GM12892 (cell line): ENCODE measurements at regions not wholly inside any gene's neighbourhood (a gene's known extent, or its start where the extent isn't known, plus 50 kb on each side); places are given as distances from the start of the nearest gene placed in this dataset.

Experiments used
- DNase-seq: peaks from one replicate; pipeline ENCODE4 v3.0.0; 2011; ENCODE audit not compliant: insufficient read length
- FAIRE-seq: peaks from 2 replicates; lab custom pipeline; 2011; peaks lifted over from hg19 to GRCh38; lab: Jason Lieb, UNC
- POLR2A ChIP-seq: IDR thresholded peaks from 2 replicates; pipeline ENCODE4 v1.6.1; 2011; ENCODE audit warnings: low read depth, low read length, control low read depth
- POLR2AphosphoS5 ChIP-seq: IDR thresholded peaks from 2 replicates; pipeline ENCODE4 v1.6.1; 2011; ENCODE audit warnings: low read depth, low read length, control low read depth
- TAF1 ChIP-seq: IDR thresholded peaks from 2 replicates; pipeline ENCODE4 v1.6.1; 2011; ENCODE audit warnings: low read depth, mild to moderate bottlenecking, control low read depth, low read length, borderline replicate concordance

DNA sequence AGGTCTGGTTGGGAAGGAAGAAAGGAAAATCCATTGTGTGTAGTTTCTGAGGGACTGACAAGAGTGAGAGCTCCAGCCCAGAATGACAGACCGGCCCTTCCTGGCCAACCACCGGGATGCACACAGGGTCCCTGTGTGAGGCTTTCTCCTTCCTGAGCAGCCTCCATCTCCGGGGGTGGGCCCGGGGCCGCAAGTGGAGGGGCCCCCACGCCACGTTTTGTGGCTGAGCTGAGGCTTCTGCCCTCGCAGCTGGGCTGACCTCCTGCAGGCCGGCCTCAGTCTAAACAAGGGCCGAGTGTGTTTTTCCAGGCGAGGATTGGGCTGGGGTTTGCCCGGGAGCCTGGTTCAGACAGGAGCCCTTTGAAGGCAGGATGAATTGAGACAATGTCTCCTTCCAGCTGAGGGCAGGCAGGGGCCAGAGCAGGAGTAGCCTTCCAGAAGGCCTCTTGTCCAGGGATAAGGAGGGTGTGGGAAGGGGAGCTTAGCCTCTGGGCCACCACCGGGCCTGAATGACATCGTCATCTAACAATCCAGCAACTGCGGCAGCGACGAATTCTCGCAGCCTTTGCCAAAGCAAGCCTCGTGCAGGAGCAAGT lies 96.5 kb upstream of the NCOR2 start:
- DNase-seq (no peak), FAIRE-seq (no peak)
- TF ChIP-seq TAF1 (no peak), POLR2AphosphoS5 (no peak), POLR2A (no peak)

DNA sequence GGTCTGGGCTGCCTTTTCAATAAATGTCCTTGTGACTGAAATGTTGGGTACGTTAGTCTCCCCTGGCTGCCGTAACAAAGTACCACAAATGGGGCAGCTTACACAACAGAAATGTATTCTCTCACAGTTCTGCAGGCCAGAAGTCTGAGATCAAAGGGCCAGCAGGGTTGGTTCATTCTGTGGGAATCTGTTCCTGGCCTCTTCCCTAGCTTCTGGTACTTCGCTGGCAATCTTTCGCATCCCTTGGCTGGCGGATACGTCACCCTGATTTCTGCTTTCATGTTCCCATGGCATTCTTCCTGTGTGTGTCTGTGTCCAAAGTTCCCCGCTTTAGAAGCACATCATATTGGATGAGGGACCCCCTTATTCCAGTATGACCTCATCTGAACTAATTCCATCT lies 95.8 kb upstream of the NCOR2 start:
- no peak for FAIRE-seq
- DNase-seq: no peak
- TF ChIP-seq TAF1: no peak
- no peak for TF ChIP-seq POLR2A
- TF ChIP-seq POLR2AphosphoS5: no peak

GRCh38 chr12:124661341-124661740 lies 93.9 kb upstream of the NCOR2 start:
- no peak for FAIRE-seq
- no peak for TF ChIP-seq POLR2AphosphoS5

GRCh38 chr12:124660851-124661250 lies 93.4 kb upstream of the NCOR2 start:
- no peak for TF ChIP-seq POLR2AphosphoS5
- TF ChIP-seq TAF1: no peak
- no peak for TF ChIP-seq POLR2A
- FAIRE-seq (no peak), DNase-seq (no peak)

More at GRCh38 chr12:124661341-124661740, 93.9 kb upstream of the NCOR2 start:
- DNase-seq: no peak

GRCh38 chr12:124658806-124659402 lies 91.5 kb upstream of the NCOR2 start:
- no peak for FAIRE-seq
- DNase-seq: no peak
- TF ChIP-seq POLR2A (no peak), POLR2AphosphoS5 (no peak), TAF1 (no peak)

DNA sequence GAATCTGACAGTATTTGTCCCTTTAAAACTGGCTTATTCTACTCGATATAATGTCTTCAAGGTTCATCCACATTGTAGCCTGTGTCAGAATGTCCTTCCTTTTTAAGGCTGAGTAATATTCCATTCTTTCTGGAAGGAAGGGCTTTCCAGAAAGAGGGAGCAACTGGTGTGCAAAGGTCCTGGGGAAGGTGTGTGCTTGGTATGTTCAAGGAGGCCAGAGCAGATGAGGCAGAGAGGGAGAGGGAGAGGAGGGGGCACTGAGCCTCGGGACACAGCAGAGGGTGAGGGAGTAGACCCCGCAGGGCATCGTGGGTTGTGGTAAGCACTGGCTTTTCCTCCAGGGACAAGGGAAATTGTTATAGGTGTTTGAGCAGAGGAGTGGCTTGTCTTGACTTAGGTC lies 90.9 kb upstream of the NCOR2 start:
- FAIRE-seq: no peak
- TF ChIP-seq TAF1 (no peak), POLR2AphosphoS5 (no peak), POLR2A (no peak)
- no peak for DNase-seq

DNA sequence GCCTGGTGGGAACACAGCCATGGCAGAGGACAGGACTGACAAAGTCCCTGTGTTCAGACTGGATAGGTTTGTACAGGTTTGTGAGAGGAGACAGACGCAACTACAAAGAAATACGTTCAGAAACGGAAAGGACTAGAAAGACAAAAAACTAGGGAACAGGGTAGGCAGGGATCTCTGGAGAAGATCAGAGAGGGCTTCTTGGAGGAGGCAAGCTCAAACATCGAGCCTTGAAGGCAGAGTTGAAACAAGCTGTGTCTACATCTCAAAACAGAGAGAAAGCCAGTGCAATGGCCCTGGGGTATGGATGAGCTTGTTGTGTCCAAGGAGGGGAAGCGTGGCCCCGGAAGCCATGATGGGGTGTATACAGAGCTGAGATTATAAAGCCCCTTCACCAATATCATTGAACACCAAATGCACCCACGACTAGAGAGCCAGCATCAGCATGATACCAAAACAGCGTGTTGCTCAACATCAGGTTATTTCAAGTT lies 89.6 kb upstream of the NCOR2 start:
- DNase-seq (no peak), FAIRE-seq (no peak)
- TF ChIP-seq POLR2AphosphoS5 (no peak), TAF1 (no peak)

- FAIRE-seq (no peak), DNase-seq (no peak)
- TF ChIP-seq POLR2A: no peak
- TF ChIP-seq POLR2AphosphoS5: no peak
- TF ChIP-seq TAF1: no peak
Measured at GRCh38 chr12:124655698-124656516, 88.5 kb upstream of the NCOR2 start.

DNA sequence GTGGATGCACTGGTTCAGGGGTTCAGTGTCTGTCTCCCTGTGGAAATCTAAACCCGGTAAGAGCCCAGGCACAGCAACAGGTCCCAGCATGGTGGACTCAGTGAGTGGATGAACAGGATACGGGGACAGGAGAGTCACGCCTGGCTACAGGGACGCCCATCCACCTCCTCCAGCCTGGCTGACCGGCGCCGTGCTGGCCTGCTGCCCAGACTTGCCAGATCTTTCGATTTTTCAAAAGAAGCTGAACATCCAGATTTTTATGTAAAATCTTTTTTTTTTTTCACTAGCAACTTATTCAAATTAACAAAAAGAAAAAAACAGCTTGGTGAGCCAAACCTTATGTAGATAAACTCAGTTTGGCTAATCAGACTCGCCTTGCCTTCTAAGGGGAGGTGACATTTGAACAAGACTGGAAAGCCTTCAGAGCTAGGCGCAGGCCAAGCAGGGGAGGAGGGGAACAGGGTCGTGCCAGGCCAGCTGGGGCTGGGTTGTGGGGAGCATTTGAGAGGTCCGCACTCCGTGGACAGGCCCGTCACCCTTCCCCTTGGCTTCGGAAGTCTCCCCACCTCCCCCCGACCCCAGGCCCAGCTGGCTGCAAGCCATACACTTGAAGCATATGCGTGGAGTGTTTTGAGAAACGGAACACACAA lies 87.8 kb upstream of the NCOR2 start:
- FAIRE-seq (no peak), DNase-seq (no peak)
- TF ChIP-seq POLR2AphosphoS5 (no peak), POLR2A (no peak), TAF1 (no peak)

- no peak for TF ChIP-seq TAF1
- FAIRE-seq (no peak), DNase-seq (no peak)
Measured at GRCh38 chr12:124654666-124655047, 87.2 kb upstream of the NCOR2 start.

GRCh38 chr12:124653169-124653931 lies 85.9 kb upstream of the NCOR2 start:
- TF ChIP-seq TAF1 (no peak), POLR2AphosphoS5 (no peak), POLR2A (no peak)
- DNase-seq (no peak), FAIRE-seq (no peak)
